ENCODE measurements at regions not wholly inside any gene's neighbourhood (a gene's known extent, or its start where the extent isn't known, plus 50 kb on each side); places are given as distances from the start of the nearest gene placed in this dataset.
"Not testable (repeated sequence)": the region's sequence is repeated elsewhere in the genome, so short reads cannot be mapped to it uniquely, and the experiment has no call there.

GRCh38 chrX:103911236-103911635 lies 51.2 kb upstream of the TMSB15B start:
- H3K79me2 ChIP-seq (ENCODE audit: low read length), result no peaks in the 10 kb centered on the region
- H3K36me3 ChIP-seq (ENCODE audit: low read depth, low read length), result no peaks in the 10 kb centered on the region
- DNase-seq (no peak), ATAC-seq (no peak)
- ChIA-PET CTCF (no interaction called here), POLR2A (ENCODE audit: unreplicated experiment) (no interaction called here)
- H2AFZ ChIP-seq (ENCODE audit: low read length), result no peak overlapping the region
- no peak overlapping the region for H3K4me3 ChIP-seq (ENCODE audit: low read length)
- TF ChIP-seq CTCF (conservative IDR thresholded peaks at IDR 0.05; ENCODE audit: low read depth, low read length) (no peak), EZH2phosphoT487 (IDR thresholded peaks at IDR 0.05; ENCODE audit: borderline replicate concordance, low read length) (no peak), EZH2 (IDR thresholded peaks at IDR 0.05; ENCODE audit: low read length, unreplicated experiment) (no peak)
- no peaks in the 10 kb centered on the region for H3K27me3 ChIP-seq (ENCODE audit: low read length)
- no TSS peak for BruUV-seq (replicated peaks)
- no peak overlapping the region for H3K4me2 ChIP-seq (ENCODE audit: low read length)
- no peaks in the 10 kb centered on the region for H3K9me2 ChIP-seq (replicated peaks; ENCODE audit: low read length)
- H3K4me1 ChIP-seq (ENCODE audit: insufficient read depth, low read length), result no peaks in the 10 kb centered on the region; the same call in 1 of the 2 replicates
- H4K20me1 ChIP-seq (ENCODE audit: low read length), result no peaks in the 10 kb centered on the region
- no peak overlapping the region for H3K9ac ChIP-seq (ENCODE audit: low read length)
- no peak overlapping the region for H3K27ac ChIP-seq (ENCODE audit: low read length)
- intact Hi-C loops (cut with micrococcal nuclease), result no loop called here
- no peaks in the 10 kb centered on the region for H3K9me3 ChIP-seq (ENCODE audit: low read length)
- H3F3A ChIP-seq (ENCODE audit: low read length, unreplicated experiment), result no peaks in the 10 kb centered on the region

GRCh38 chrX:103910430-103910829 lies 52.0 kb upstream of the TMSB15B start:
- ATAC-seq, result no peak
- POLR2A ChIA-PET (ENCODE audit: unreplicated experiment), result no interaction called here
- no peaks in the 10 kb centered on the region for H3K79me2 ChIP-seq (ENCODE audit: low read length)
- H2AFZ ChIP-seq (ENCODE audit: low read length), result no peak overlapping the region
- no peaks in the 10 kb centered on the region for H3K9me2 ChIP-seq (replicated peaks; ENCODE audit: low read length)
- no peak for DNase-seq
- BruUV-seq (replicated peaks), result no TSS peak
- no peak overlapping the region for H3K27ac ChIP-seq (ENCODE audit: low read length)
- H3K27me3 ChIP-seq (ENCODE audit: low read length), result no peaks in the 10 kb centered on the region
- no peaks in the 10 kb centered on the region for H4K20me1 ChIP-seq (ENCODE audit: low read length)
- H3K9me3 ChIP-seq (ENCODE audit: low read length), result no peaks in the 10 kb centered on the region
- intact Hi-C loops (cut with micrococcal nuclease), result no loop called here
- CTCF ChIA-PET, result no interaction called here
- no peaks in the 10 kb centered on the region for H3F3A ChIP-seq (ENCODE audit: low read length, unreplicated experiment)
- no peaks in the 10 kb centered on the region for H3K36me3 ChIP-seq (ENCODE audit: low read depth, low read length)
- no peaks in the 10 kb centered on the region; the same call in 1 of the 2 replicates for H3K4me1 ChIP-seq (ENCODE audit: insufficient read depth, low read length)
- no peak for TF ChIP-seq CTCF (conservative IDR thresholded peaks at IDR 0.05; ENCODE audit: low read depth, low read length)
- no peak for TF ChIP-seq EZH2 (IDR thresholded peaks at IDR 0.05; ENCODE audit: low read length, unreplicated experiment)
- no peak for TF ChIP-seq EZH2phosphoT487 (IDR thresholded peaks at IDR 0.05; ENCODE audit: borderline replicate concordance, low read length)
- H3K4me2 ChIP-seq (ENCODE audit: low read length), result no peak overlapping the region
- no peak overlapping the region for H3K9ac ChIP-seq (ENCODE audit: low read length)
- no peak overlapping the region for H3K4me3 ChIP-seq (ENCODE audit: low read length)

- Histone ChIP-seq H3K9ac (ENCODE audit: low read length) (no peak overlapping the region), H2AFZ (ENCODE audit: low read length) (no peak overlapping the region), H3K27ac (ENCODE audit: low read length) (no peak overlapping the region), H3K36me3 (ENCODE audit: low read depth, low read length) (no peaks in the 10 kb centered on the region), H3K4me3 (ENCODE audit: low read length) (no peak overlapping the region), H3K9me3 (ENCODE audit: low read length) (no peaks in the 10 kb centered on the region), H3F3A (ENCODE audit: low read length, unreplicated experiment) (no peaks in the 10 kb centered on the region), H3K4me1 (ENCODE audit: insufficient read depth, low read length) (no peaks in the 10 kb centered on the region), H3K4me2 (ENCODE audit: low read length) (no peak overlapping the region), H3K27me3 (ENCODE audit: low read length) (no peaks in the 10 kb centered on the region), H4K20me1 (ENCODE audit: low read length) (no peaks in the 10 kb centered on the region), H3K9me2 (replicated peaks; ENCODE audit: low read length) (no peaks in the 10 kb centered on the region), H3K79me2 (ENCODE audit: low read length) (no peaks in the 10 kb centered on the region)
- CTCF ChIA-PET, result no interaction called here
- no peak for ATAC-seq
- DNase-seq, result no peak
- intact Hi-C loops (cut with micrococcal nuclease), result no loop called here
- POLR2A ChIA-PET (ENCODE audit: unreplicated experiment), result no interaction called here
- BruUV-seq (replicated peaks), result no TSS peak
- no peak for TF ChIP-seq EZH2 (IDR thresholded peaks at IDR 0.05; ENCODE audit: low read length, unreplicated experiment)
- no peak for TF ChIP-seq EZH2phosphoT487 (IDR thresholded peaks at IDR 0.05; ENCODE audit: borderline replicate concordance, low read length)
- no peak for TF ChIP-seq CTCF (conservative IDR thresholded peaks at IDR 0.05; ENCODE audit: low read depth, low read length)
Observed at GRCh38 chrX:103904301-103904700, 58.1 kb upstream of the TMSB15B start.

GRCh38 chrX:103902606-103903005 lies 59.8 kb upstream of the TMSB15B start:
- H3K4me3 ChIP-seq (ENCODE audit: low read length); POLR2A ChIA-PET (ENCODE audit: unreplicated experiment); H2AFZ ChIP-seq (ENCODE audit: low read length); H3K36me3 ChIP-seq (ENCODE audit: low read depth, low read length); ATAC-seq; H3K27me3 ChIP-seq (ENCODE audit: low read length); H3K9me2 ChIP-seq (replicated peaks; ENCODE audit: low read length); H3K79me2 ChIP-seq (ENCODE audit: low read length); DNase-seq; CTCF ChIA-PET; H3K9ac ChIP-seq (ENCODE audit: low read length); H3K9me3 ChIP-seq (ENCODE audit: low read length); intact Hi-C loops (cut with micrococcal nuclease); BruUV-seq (replicated peaks); H4K20me1 ChIP-seq (ENCODE audit: low read length); H3K27ac ChIP-seq (ENCODE audit: low read length); H3K4me2 ChIP-seq (ENCODE audit: low read length); H3F3A ChIP-seq (ENCODE audit: low read length, unreplicated experiment); H3K4me1 ChIP-seq (ENCODE audit: insufficient read depth, low read length): not testable (repeated sequence)

All from PC-3 (cell line).